IMR-90 (cell line): ENCODE measurements at regions not wholly inside any gene's neighbourhood (a gene's known extent, or its start where the extent isn't known, plus 50 kb on each side); places are given as distances from the start of the nearest gene placed in this dataset.

Experiments
- ATAC-seq: fragments of 200-7000 bp; cut with Tn5 transposase; 2 replicates; pipeline ENCODE4 v1.9.1; 2020; ENCODE audit warnings: low read depth, mild to moderate bottlenecking, moderate library complexity
- BruUV-seq: library from RNA; stranded (reverse); fragments of 400-500 nt; replicated peaks from 2 replicates; lab custom pipeline; 2021; lab: Mats Ljungman, UMichigan
- CTCF ChIA-PET: fragments of 300-600 bp; formaldehyde crosslinking; extraction: SDS; loops from one replicate; lab custom pipeline; 2021; ENCODE audit warnings: antibody characterized with exemption; lab: Yijun Ruan, JAX
- POLR2A ChIA-PET: fragments of 300-600 bp; sonication (Branson Sonifier 250); formaldehyde crosslinking; loops from one replicate; lab custom pipeline; 2022; ENCODE audit warnings: antibody characterized with exemption; ENCODE audit not compliant: unreplicated experiment; lab: Charles Lee
- DNase-seq: peaks from one replicate; pipeline ENCODE4 v3.0.0; 2013
- H2AFZ ChIP-seq: replicated peaks from 2 replicates; pipeline ENCODE3; 2013; ENCODE audit warnings: low read length, mild to moderate bottlenecking; ENCODE audit not compliant: poor library complexity
- H2AK5ac ChIP-seq: 2 replicates; pipeline ENCODE4 v1.6.1; 2013; ENCODE audit warnings: low read depth, low read length, inconsistent platforms
- H2AK9ac ChIP-seq: replicated peaks from 2 replicates; pipeline ENCODE3; 2013; ENCODE audit warnings: mild to moderate bottlenecking, low read depth, low read length, moderate library complexity; ENCODE audit not compliant: poor library complexity
- H2BK120ac ChIP-seq: 2 replicates; pipeline ENCODE4 v1.6.1; 2013; ENCODE audit warnings: low read depth, low read length, inconsistent platforms
- H2BK15ac ChIP-seq: 3 replicates; pipeline ENCODE4 v1.6.1; 2013; ENCODE audit warnings: low read depth, low read length, inconsistent platforms
- H2BK20ac ChIP-seq: 2 replicates; pipeline ENCODE4 v1.6.1; 2013; ENCODE audit warnings: low read depth, mild to moderate bottlenecking, inconsistent platforms, low read length, moderate library complexity
- H2BK5ac ChIP-seq: 2 replicates; pipeline ENCODE4 v1.6.1; 2013; ENCODE audit warnings: mild to moderate bottlenecking, low read depth, low read length, inconsistent platforms; ENCODE audit not compliant: poor library complexity, severe bottlenecking
- H3K14ac ChIP-seq: replicated peaks from 2 replicates; pipeline ENCODE4 v1.6.1; 2013; ENCODE audit warnings: low read depth, low read length, inconsistent platforms
- H3K18ac ChIP-seq: 2 replicates; pipeline ENCODE4 v1.6.1; 2013; ENCODE audit warnings: low read depth, low read length, control low read depth
- H3K23ac ChIP-seq: 2 replicates; pipeline ENCODE4 v1.6.1; 2013; ENCODE audit warnings: low read depth, low read length, inconsistent platforms
- H3K27ac ChIP-seq: 2 replicates; pipeline ENCODE4 v1.5.1; 2013; ENCODE audit warnings: mild to moderate bottlenecking, control low read depth, low read length; ENCODE audit not compliant: insufficient read depth
- H3K27me3 ChIP-seq: 2 replicates; pipeline ENCODE4 v1.6.1; 2013; ENCODE audit warnings: low read length; ENCODE audit not compliant: control insufficient read depth, insufficient read depth
- H3K36me3 ChIP-seq: 2 replicates; pipeline ENCODE4 v1.6.1; 2013; ENCODE audit warnings: low read length, mixed read lengths; ENCODE audit not compliant: control insufficient read depth, insufficient read depth
- H3K4ac ChIP-seq: 2 replicates; pipeline ENCODE4 v1.6.1; 2013; ENCODE audit warnings: low read depth, low read length, inconsistent platforms
- H3K4me1 ChIP-seq: 2 replicates; pipeline ENCODE4 v1.6.1; 2013; ENCODE audit warnings: low read length, mixed read lengths; ENCODE audit not compliant: control insufficient read depth, insufficient read depth
- H3K4me2 ChIP-seq: 2 replicates; pipeline ENCODE4 v1.6.1; 2013; ENCODE audit warnings: low read depth, mild to moderate bottlenecking, control low read depth, low read length, moderate library complexity
- H3K4me3 ChIP-seq: 2 replicates; pipeline ENCODE4 v1.5.1; 2013; ENCODE audit warnings: low read depth, mild to moderate bottlenecking, control low read depth, low read length, moderate library complexity; ENCODE audit not compliant: insufficient read depth
- H3K56ac ChIP-seq: 2 replicates; pipeline ENCODE4 v1.6.1; 2013; ENCODE audit warnings: low read length, inconsistent platforms; ENCODE audit not compliant: insufficient read depth; ENCODE audit errors: extremely low read depth
- H3K79me1 ChIP-seq, 2 experiments: 2 replicates each; pipeline ENCODE4 v1.6.1; 2013; ENCODE audit warnings: low read length in 2 of 2, inconsistent platforms in 1 of 2, low read depth in 1 of 2
- H3K9ac ChIP-seq: 2 replicates; pipeline ENCODE4 v1.6.1; 2013; ENCODE audit warnings: low read depth, low read length, control low read depth
- H3K9me1 ChIP-seq: 2 replicates; pipeline ENCODE4 v1.6.1; 2013; ENCODE audit warnings: low read length, inconsistent platforms; ENCODE audit not compliant: insufficient read depth
- H3K9me3 ChIP-seq: 2 replicates; pipeline ENCODE4 v1.6.1; 2013; ENCODE audit warnings: low read length; ENCODE audit not compliant: control insufficient read depth, insufficient read depth
- H4K20me1 ChIP-seq: 2 replicates; pipeline ENCODE4 v1.6.1; 2013; ENCODE audit warnings: low read length, inconsistent platforms; ENCODE audit not compliant: insufficient read depth
- H4K5ac ChIP-seq: 2 replicates; pipeline ENCODE4 v1.6.1; 2013; ENCODE audit warnings: mild to moderate bottlenecking, low read depth, low read length, control low read depth
- H4K8ac ChIP-seq, 2 experiments: 2 replicates each; pipeline ENCODE4 v1.6.1; 2013; ENCODE audit warnings: low read depth in 2 of 2, low read length in 2 of 2, control low read depth in 1 of 2, inconsistent platforms in 1 of 2
- H4K91ac ChIP-seq: 2 replicates; pipeline ENCODE4 v1.6.1; 2013; ENCODE audit warnings: low read depth, low read length, inconsistent platforms; ENCODE audit not compliant: insufficient read depth
- BHLHE40 ChIP-seq: fragments of 150-350 bp; IDR thresholded peaks from 2 replicates; pipeline ENCODE4 v1.6.1; 2016; ENCODE audit warnings: mild to moderate bottlenecking, low read depth, low read length
- CEBPB ChIP-seq: IDR thresholded peaks from 2 replicates; pipeline ENCODE4 v1.6.1; 2012; ENCODE audit warnings: low read depth, low read length, improper control_type of control experiment
- CHD1 ChIP-seq: IDR thresholded peaks from 2 replicates; pipeline ENCODE4 v1.6.1; 2012; ENCODE audit warnings: low read depth, low read length, improper control_type of control experiment
- ELK1 ChIP-seq: fragments of 150-350 bp; IDR thresholded peaks from 2 replicates; pipeline ENCODE4 v1.6.1; 2016; ENCODE audit warnings: low read depth, mild to moderate bottlenecking, low read length, moderate library complexity, borderline replicate concordance
- FOS ChIP-seq: fragments of 150-350 bp; IDR thresholded peaks from 2 replicates; pipeline ENCODE4 v1.6.1; 2016; ENCODE audit warnings: low read depth, low read length
- MAFK ChIP-seq: IDR thresholded peaks from 2 replicates; pipeline ENCODE4 v1.6.1; 2012; ENCODE audit warnings: low read depth, low read length, improper control_type of control experiment
- MAZ ChIP-seq: IDR thresholded peaks from 2 replicates; pipeline ENCODE4 v1.6.1; 2012; ENCODE audit warnings: low read depth, mild to moderate bottlenecking, low read length, improper control_type of control experiment, moderate library complexity, borderline replicate concordance
- MXI1 ChIP-seq: IDR thresholded peaks from 2 replicates; pipeline ENCODE4 v1.6.1; 2012; ENCODE audit warnings: low read depth, mild to moderate bottlenecking, low read length, moderate library complexity, borderline replicate concordance
- NFE2L2 ChIP-seq: fragments of 150-350 bp; IDR thresholded peaks from 2 replicates; pipeline ENCODE4 v1.6.1; 2016; ENCODE audit warnings: low read depth, mild to moderate bottlenecking, low read length
- POLR2A ChIP-seq: IDR thresholded peaks from 2 replicates; pipeline ENCODE4 v1.6.1; 2012; ENCODE audit warnings: mild to moderate bottlenecking, low read depth, low read length
- RAD21 ChIP-seq: IDR thresholded peaks from 2 replicates; pipeline ENCODE4 v1.6.1; 2012; ENCODE audit warnings: low read length, improper control_type of control experiment
- RCOR1 ChIP-seq: IDR thresholded peaks from 2 replicates; pipeline ENCODE4 v1.6.1; 2012; ENCODE audit warnings: mild to moderate bottlenecking, low read length, improper control_type of control experiment; ENCODE audit not compliant: insufficient replicate concordance
- RFX5 ChIP-seq: IDR thresholded peaks from 2 replicates; pipeline ENCODE4 v1.8.0; 2012; ENCODE audit warnings: low read depth, mild to moderate bottlenecking, low read length, moderate library complexity
- SMC3 ChIP-seq: fragments of 150-350 bp; IDR thresholded peaks from 2 replicates; pipeline ENCODE4 v1.6.1; 2016; ENCODE audit warnings: low read depth, mild to moderate bottlenecking, antibody characterized with exemption, low read length, moderate library complexity
- USF2 ChIP-seq: fragments of 150-350 bp; IDR thresholded peaks from 2 replicates; pipeline ENCODE4 v1.6.1; 2017; ENCODE audit warnings: mild to moderate bottlenecking, antibody characterized with exemption, low read length, low read depth
- WGBS, 2 experiments: methylation state at CpG; one replicate each; pipeline versions ENCODE4 v1.1.5 to v1.1.7; 2013; ENCODE audit warnings: missing lambda C conversion rate in 2 of 2; ENCODE audit not compliant: insufficient read length in 1 of 2; ENCODE audit errors: extremely low coverage in 2 of 2; 5-methylcytosine and 5-hydroxymethylcytosine counted together
- dilution Hi-C: fragments of 300-500 bp; cut with HindIII; formaldehyde crosslinking; loops from one replicate; pipeline ENCODE4 v1.14.3; 2018; ENCODE audit warnings: low sequenced_read_pairs; ENCODE audit not compliant: unreplicated experiment
- in situ Hi-C: fragments of 300-500 bp; cut with MboI; formaldehyde crosslinking; loops from 3 replicates; pipeline ENCODE4 v1.14.3; 2019; ENCODE audit warnings: low sequenced_read_pairs, inconsistent platforms, mixed read lengths
- intact Hi-C: fragments of 100-400 bp; cut with micrococcal nuclease; formaldehyde crosslinking; loops from 2 replicates; pipeline ENCODE4 v1.10.0; 2022
- TF ChIP-seq, protein P1 (sequence below): conservative IDR thresholded peaks from 2 replicates; pipeline ENCODE4 v1.5.1; 2012; ENCODE audit warnings: mild to moderate bottlenecking, low read depth, low read length, improper control_type of control experiment

DNA sequence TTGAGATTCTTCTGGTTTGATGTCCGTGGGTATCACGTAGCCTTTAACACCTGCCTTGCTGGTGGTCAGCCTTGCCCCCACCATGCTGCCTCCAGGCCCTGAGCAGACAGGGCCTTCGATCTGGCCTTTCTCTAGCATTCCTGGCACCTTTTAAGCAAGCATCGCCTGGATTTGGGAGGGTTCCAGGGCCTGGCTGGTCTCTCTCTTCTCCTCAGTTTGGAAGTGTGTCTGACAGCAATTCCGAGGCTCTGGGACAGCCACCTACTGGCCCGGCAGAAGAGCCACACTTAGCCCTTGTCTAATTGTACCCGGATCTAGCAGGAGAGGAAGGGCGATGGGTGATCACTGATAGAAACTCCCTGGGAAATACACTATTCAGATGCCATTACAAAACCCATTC, 441.3 kb upstream of the MKI67 start:
- H3K18ac ChIP-seq, result no peak overlapping the region
- CTCF ChIA-PET, result no interaction called here
- no peak overlapping the region for H2BK5ac ChIP-seq
- H2BK15ac ChIP-seq, result no peak overlapping the region
- no peak overlapping the region for H3K14ac ChIP-seq
- no peak overlapping the region for H2AK5ac ChIP-seq
- TF ChIP-seq POLR2A (no peak), NFE2L2 (no peak), ELK1 (no peak), RAD21 (no peak), RCOR1 (no peak), SMC3 (no peak), MXI1 (no peak), FOS (no peak), USF2 (no peak), MAFK (no peak), CHD1 (no peak), BHLHE40 (no peak), MAZ (no peak), CEBPB (no peak), RFX5 (no peak)
- TF ChIP-seq, protein P1, sequence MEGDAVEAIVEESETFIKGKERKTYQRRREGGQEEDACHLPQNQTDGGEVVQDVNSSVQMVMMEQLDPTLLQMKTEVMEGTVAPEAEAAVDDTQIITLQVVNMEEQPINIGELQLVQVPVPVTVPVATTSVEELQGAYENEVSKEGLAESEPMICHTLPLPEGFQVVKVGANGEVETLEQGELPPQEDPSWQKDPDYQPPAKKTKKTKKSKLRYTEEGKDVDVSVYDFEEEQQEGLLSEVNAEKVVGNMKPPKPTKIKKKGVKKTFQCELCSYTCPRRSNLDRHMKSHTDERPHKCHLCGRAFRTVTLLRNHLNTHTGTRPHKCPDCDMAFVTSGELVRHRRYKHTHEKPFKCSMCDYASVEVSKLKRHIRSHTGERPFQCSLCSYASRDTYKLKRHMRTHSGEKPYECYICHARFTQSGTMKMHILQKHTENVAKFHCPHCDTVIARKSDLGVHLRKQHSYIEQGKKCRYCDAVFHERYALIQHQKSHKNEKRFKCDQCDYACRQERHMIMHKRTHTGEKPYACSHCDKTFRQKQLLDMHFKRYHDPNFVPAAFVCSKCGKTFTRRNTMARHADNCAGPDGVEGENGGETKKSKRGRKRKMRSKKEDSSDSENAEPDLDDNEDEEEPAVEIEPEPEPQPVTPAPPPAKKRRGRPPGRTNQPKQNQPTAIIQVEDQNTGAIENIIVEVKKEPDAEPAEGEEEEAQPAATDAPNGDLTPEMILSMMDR, result no peak
- no peak overlapping the region for H2AK9ac ChIP-seq
- H2BK20ac ChIP-seq, result no peak overlapping the region
- no peak overlapping the region for H4K5ac ChIP-seq
- H4K8ac ChIP-seq, result no peak overlapping the region
- dilution Hi-C loops (no loop called here), in situ Hi-C loops (no loop called here), intact Hi-C loops (no loop called here)
- H3K56ac ChIP-seq, result no peak overlapping the region
- H2AFZ ChIP-seq, result no peak overlapping the region
- DNase-seq (no peak), ATAC-seq (no peak)
- H3K9me3 ChIP-seq, result peaks cover 54% of the 10 kb centered on the region
- no peak overlapping the region for H2BK120ac ChIP-seq
- H3K9me1 ChIP-seq, result no peaks in the 10 kb centered on the region
- H3K27me3 ChIP-seq, result no peaks in the 10 kb centered on the region
- no peak overlapping the region for H3K4me3 ChIP-seq
- H3K9ac ChIP-seq, result no peak overlapping the region
- POLR2A ChIA-PET, result no interaction called here
- H3K4me1 ChIP-seq, result no peaks in the 10 kb centered on the region
- H3K4ac ChIP-seq, result no peak overlapping the region
- H4K91ac ChIP-seq, result no peak overlapping the region
- H3K4me2 ChIP-seq, result no peak overlapping the region
- 0% methylated on average over 1 of the region's 8 CpGs; no CpG with 5 or more reads in 1 of the 2 experiments for WGBS, 2 experiments
- no peak overlapping the region for H3K23ac ChIP-seq
- H3K36me3 ChIP-seq, result no peaks in the 10 kb centered on the region
- no peaks in the 10 kb centered on the region for H3K79me1 ChIP-seq
- H4K20me1 ChIP-seq, result no peaks in the 10 kb centered on the region
- H3K27ac ChIP-seq, result no peak overlapping the region
- BruUV-seq, result no TSS peak
